D721Med (cell line): ENCODE measurements at regions not wholly inside any gene's neighbourhood (a gene's known extent, or its start where the extent isn't known, plus 50 kb on each side); places are given as distances from the start of the nearest gene placed in this dataset.

ENCODE experiments used
- DNase-seq: peaks from one replicate; pipeline ENCODE4 v3.0.0; 2011; ENCODE audit warnings: low spot score; ENCODE audit not compliant: insufficient read length
- FAIRE-seq: peaks from 2 replicates; lab custom pipeline; 2011; peaks lifted over from hg19 to GRCh38; lab: Jason Lieb, UNC
- CTCF ChIP-seq: IDR thresholded peaks from 2 replicates; pipeline ENCODE4 v1.5.1; 2012; ENCODE audit warnings: mild to moderate bottlenecking, control low read depth; ENCODE audit not compliant: insufficient read depth; ENCODE audit errors: missing control alignments

DNA sequence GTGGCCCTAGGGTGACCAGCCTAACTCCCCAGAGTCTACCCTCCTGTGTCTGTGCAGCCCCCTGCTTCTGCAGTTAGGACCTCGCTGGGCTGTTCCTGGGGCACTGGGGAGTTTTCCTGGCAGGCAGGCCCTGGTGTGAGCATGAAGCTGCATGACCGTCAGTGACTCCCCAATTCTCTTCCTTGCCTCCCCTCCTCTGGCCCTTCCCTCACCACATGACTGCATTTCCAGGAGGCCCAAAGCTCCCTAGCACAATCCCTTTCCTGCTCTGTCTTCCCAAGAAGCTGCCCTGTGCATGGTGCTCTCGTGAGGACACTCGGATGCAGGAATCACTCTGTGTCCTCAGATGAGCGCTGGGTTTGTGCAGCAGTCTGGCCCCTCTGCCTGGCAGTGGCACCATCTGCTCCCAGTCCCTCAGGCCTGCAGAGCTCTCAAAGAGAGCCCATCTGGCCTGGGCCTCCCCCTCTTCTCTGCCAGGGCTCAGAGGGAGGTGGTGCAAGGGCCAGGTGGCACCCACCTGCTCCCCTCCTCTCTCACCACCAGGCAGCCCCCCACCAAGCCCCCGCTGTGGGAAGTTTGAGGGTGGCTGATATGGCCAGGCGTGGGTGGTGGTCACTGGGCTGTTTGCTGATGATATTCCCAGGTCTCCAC is 125.6 kb upstream of the HS6ST1 start:
- FAIRE-seq (no peak), DNase-seq (no peak)
- TF ChIP-seq CTCF: no peak

DNA sequence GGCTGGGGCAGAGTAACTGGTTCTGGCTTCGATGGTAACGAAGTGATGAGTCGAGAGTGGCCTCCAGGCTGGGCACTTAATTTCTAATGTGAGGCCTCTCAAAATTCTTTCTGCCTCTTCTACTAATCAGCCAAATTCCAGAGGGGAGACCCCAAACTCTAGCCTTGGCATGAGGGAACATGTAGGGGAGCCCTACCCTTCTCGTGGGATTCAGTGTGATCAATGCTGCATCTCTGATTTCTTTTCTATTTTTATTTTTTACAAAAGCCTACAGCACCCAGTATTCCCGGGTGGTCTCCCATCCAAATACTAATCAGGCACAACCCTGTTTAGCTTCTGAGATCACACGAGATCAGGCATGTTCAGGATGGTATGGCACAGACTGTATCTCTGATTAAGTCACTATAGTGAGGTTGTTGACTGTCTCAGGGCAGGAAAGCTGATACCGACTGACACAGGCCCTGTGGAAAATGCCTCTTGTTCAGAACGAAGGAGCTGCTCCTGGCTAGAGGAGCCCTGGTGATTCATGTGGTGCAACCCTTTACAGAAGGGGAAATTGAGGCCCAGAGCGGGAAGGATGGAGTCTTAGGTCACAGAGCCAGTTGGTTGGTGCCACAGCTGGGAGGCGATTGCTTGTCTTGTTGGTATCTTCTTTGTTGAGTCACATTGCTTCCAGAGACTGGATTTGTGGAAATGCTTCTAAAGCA is 126.3 kb upstream of the HS6ST1 start:
- TF ChIP-seq CTCF: no peak
- no peak for DNase-seq
- no peak for FAIRE-seq

DNA sequence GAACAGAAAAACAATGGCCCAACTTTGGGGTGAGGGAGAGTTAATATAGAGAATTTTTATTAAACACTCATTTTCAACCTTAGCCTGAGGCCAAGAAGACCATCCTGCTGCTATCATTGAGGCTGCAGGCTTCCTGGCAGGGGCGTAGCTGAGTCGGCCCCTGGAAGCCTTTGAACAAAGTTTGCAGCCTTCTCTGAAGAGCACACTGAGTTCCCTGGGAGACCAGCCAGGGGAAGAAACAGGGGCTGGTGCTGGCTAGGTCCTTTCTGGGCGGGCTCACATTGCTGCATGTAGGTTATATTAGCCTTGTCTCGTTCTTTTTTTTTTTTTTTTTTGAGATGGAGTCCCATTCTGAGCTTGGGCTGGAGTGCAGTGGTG is 126.8 kb upstream of the HS6ST1 start:
- no peak for TF ChIP-seq CTCF

DNA sequence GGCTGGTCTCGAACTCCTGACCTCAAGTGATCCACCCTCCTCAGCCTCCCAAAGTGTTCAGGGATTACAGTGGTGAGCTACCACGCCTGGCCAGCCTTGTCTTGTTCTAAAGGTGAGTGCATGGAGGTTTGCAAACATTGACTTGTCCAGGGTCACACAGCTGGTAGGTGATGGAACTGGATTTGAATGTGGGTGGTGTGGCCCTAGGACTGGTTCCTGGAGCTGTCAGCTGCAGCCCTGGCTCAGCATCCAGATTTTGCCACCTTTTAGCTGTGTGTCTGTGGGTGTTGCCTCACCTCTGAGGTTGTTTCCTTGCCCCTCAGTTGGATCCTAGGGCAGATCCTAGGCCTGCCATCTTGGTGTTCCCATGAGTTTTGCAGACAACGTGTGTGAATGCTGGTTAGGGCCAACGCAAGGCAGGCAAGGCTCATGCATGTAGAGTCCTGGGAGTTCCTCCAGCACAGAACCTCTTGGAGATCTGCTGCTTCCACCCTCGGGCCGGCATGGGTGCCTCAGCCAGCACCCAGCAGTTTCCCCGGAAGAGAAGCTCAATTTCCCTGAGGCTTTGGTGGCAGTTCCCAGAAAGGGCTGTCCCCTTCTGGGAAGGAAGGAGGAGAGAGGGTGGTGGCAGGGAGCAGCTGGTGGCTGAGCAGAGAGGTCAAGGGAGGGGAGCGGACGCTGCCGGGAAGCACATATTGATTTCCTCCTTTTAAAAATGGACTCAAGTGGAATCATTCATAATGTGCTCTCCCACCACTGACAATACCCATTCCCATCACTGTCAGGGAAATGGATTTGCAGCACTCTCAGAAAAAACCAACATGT is 127.6 kb upstream of the HS6ST1 start:
- TF ChIP-seq CTCF: no peak
- FAIRE-seq: no peak

More for the DNA sequence above, 126.8 kb upstream of the HS6ST1 start:
- no peak for FAIRE-seq
- DNase-seq: no peak

GRCh38 chr2:128446874-128447537 is 128.3 kb upstream of the HS6ST1 start:
- TF ChIP-seq CTCF: no peak
- DNase-seq (no peak), FAIRE-seq (no peak)

More for the DNA sequence above, 127.6 kb upstream of the HS6ST1 start:
- no peak for DNase-seq

- DNase-seq: no peak
- TF ChIP-seq CTCF: no peak
- FAIRE-seq: no peak
Observed at GRCh38 chr2:128447538-128447995, 128.9 kb upstream of the HS6ST1 start.
